HCT116 (cell line): ENCODE measurements at regions not wholly inside any gene's neighbourhood (a gene's known extent, or its start where the extent isn't known, plus 50 kb on each side); places are given as distances from the start of the nearest gene placed in this dataset.

Source experiments
- CTCF ChIP-seq, 3 experiments: fragments of 200-600 bp in 1 of 3; sonication (generic) in 1 of 3; IDR thresholded peaks in 2 of 3; conservative IDR thresholded peaks in 1 of 3; 2 replicates each; pipeline ENCODE4 v1.5.1; 2012 to 2017; ENCODE audit warnings: low read depth in 2 of 3, low read length in 2 of 3, antibody characterized with exemption in 1 of 3, borderline replicate concordance in 1 of 3, control low read depth in 1 of 3, mild to moderate bottlenecking in 1 of 3, mixed read lengths in 1 of 3, mixed run types in 1 of 3, moderate library complexity in 1 of 3; ENCODE audit not compliant: insufficient read depth in 1 of 3
- MAX ChIP-seq: IDR thresholded peaks from 2 replicates; pipeline ENCODE4 v1.6.1; 2012
- POLR2A ChIP-seq: IDR thresholded peaks from 2 replicates; pipeline ENCODE4 v1.7.0; 2011; ENCODE audit warnings: borderline replicate concordance; ENCODE audit not compliant: insufficient read depth, insufficient read length; ENCODE audit errors: extremely low read depth
- POLR2AphosphoS5 ChIP-seq: IDR thresholded peaks from 2 replicates; pipeline ENCODE4 v1.6.1; 2011; ENCODE audit warnings: mild to moderate bottlenecking, low read depth, low read length, moderate library complexity
- SP1 ChIP-seq: IDR thresholded peaks from 2 replicates; pipeline ENCODE4 v1.6.1; 2012; ENCODE audit warnings: low read depth
- TCF7L2 ChIP-seq: IDR thresholded peaks from 2 replicates; pipeline ENCODE4 v1.7.0; 2011; ENCODE audit warnings: borderline replicate concordance, inconsistent platforms; ENCODE audit not compliant: insufficient read depth, insufficient read length; ENCODE audit errors: extremely low read depth
- YY1 ChIP-seq: IDR thresholded peaks from 2 replicates; pipeline ENCODE4 v1.6.1; 2011; ENCODE audit warnings: low read length, low read depth, moderate library complexity, mild to moderate bottlenecking; ENCODE audit not compliant: insufficient replicate concordance; ENCODE audit errors: extremely low read depth
- ZFX ChIP-seq: fragments of 450-650 bp; IDR thresholded peaks from 2 replicates; pipeline ENCODE4 v1.6.1; 2017

GRCh38 chr1:58942759-58943191 is 158.9 kb upstream of the JUN start:
- no peak for TF ChIP-seq SP1
- no peak for TF ChIP-seq ZFX
- TF ChIP-seq CTCF (IDR thresholded peaks at IDR 0.05 in 2 of 3, conservative IDR thresholded peaks at IDR 0.05 in 1 of 3; ENCODE audit: borderline replicate concordance in 1 of 3, insufficient read depth in 1 of 3, low read depth in 2 of 3, low read length in 2 of 3): no peak
- no peak for TF ChIP-seq POLR2A
- TF ChIP-seq MAX: no peak
- no peak for TF ChIP-seq POLR2AphosphoS5
- no peak for TF ChIP-seq TCF7L2
- no peak for TF ChIP-seq YY1
